NCI-H2081 (cell line): ENCODE measurements at regions not wholly inside any gene's neighbourhood (a gene's known extent, or its start where the extent isn't known, plus 50 kb on each side); places are given as distances from the start of the nearest gene placed in this dataset.
A peak's percentile ranks its signal among the peaks of the same experiment; 100 is the strongest.
"Not testable (repeated sequence)": the region's sequence is repeated elsewhere in the genome, so short reads cannot be mapped to it uniquely, and the experiment has no call there.

Experiments
- DNase-seq, 2 experiments: peaks; one replicate each; lab custom pipeline; 2025; lab: John Stamatoyannopoulos, UW

DNA sequence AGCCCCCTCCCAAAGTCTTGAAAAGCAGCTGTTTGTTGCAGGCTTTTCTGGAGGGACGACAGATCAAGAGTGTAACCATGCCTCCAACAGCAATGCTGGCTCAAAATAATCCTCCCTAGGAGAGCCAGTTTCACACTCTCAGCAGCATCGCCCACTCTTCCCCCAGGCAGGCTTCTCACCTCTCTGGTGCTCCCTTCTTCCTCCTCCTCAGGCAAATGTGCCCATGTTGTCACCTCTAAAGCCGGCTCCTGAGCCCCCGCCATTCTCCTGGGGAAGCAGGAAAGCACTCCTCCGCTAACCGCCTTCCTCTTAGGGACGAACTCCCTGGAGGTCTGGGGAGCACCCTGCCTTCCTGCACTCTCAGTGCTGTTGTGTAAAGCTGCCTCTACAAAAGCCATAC, 98.9 kb upstream of the SGCG start:
- no peak for DNase-seq

DNA sequence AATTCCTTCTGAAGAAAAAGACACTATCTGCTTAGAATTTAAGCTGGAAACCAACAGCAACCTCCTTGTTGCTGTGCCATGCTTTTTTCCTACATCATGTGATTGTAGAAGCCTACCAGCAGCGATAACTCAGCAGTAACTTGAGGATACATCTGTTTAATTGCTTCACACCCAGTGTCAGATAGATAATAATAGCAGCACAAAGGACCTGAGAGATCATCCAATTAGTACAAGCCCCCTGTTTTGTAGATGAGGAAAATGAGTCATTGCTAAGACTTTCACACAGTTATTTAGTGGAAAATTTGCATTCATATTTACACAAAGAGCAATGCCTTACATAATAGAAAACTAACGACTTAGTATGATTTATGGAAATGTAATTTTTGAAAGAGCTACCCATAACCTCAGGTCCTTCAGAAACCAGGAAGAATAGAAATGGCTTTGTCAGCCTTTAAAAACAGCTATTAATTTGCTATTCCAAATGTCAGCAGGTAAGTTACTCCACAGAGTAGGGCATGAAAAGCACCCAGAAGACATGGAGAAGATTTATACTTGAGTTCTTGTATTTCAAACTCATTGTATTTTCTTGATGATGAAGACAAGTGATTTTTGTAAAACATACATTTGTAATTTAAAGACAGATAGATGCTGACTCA, 93.7 kb upstream of the SGCG start:
- no peak for DNase-seq

DNA sequence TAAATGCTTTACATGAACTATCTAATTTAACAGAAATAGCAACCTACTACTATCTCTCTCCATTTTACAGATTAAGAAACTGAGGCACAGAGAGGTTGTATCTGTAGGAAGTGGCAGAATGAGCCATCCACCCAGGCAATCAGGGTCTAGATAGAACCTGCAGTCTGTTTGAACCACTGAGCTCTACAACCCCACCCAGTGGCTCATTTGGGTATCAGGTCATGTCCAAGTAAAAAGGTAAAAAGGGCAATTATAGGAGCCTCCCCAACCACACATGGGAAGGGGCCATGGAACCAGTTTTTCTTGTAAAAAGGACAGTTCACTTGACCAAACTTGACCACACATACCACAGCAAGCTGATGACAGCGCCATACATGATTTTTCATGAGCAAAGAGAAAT, 92.9 kb upstream of the SGCG start:
- peak in 1 of 2 experiments; percentile 1 for DNase-seq

DNA sequence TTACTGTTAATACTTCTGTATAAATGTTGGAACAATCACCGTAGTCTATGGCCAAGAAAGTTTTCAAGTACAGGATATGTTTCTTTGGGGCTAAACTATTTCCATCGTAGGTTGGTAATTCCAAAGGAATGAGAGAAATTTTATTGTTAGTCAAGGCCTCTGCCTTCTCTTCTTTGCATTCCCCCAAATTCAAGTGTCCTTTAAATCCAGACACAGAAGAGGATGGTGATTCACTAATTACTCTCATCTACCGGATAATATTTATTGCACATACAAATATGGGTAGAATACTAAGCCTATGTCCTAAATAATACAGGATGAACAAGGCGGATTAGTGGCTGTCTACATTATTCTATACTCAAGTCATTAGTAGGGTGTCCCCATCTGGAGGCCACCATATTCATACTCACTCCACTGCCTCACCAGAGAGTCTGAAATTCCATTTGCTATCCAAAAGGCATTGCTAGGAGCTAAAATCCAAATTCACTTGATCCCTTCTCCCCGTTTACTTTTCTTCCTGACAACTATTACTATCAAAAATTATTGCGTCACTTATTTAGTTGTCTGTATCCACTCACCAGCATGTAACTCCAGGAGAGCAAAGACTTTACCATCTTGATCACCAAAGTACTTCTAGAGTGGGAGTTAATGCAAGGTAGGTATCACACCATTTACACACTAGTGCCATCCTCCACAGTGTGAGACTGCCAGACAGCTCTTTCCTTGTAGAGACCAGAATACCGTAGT, 82.4 kb upstream of the SGCG start:
- DNase-seq: no peak

DNA sequence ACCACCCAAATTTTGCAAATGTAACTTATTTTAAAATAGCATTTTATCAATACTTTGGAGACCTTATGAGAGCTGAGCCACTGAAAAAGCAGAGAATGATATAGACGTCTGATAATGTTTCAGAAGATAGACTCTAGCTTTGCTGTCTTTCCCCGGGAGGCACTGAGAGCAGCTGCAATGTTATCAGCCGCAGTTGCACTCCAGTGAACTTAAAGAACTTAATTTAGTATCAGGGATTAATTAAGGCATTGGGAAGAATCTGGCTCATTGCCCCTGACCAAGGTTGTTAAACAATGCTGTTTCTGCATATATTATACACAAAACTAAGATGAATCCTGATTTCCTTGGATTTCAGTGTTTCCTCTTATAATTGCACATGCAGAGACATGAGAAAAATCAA, 75.7 kb upstream of the SGCG start:
- no peak for DNase-seq

DNA sequence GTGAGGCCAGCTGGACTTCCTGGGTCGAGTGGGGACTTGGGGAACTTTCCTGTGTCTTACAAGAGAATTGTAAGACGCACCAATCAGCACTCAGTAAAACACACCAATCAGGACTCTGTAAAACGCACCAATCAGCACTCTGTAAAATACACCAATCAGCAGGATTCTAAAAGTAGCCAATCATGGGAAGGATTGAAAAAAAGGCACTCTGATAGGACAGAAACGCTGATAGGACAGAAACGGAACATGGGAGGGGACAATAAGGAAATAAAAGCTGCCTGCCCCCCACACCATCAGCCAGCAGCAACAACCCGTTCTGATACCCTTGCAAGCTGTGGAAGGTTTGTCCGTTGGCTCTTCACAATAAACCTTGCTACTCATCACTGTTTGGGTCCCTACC, 73.1 kb upstream of the SGCG start:
- no peak for DNase-seq

DNA sequence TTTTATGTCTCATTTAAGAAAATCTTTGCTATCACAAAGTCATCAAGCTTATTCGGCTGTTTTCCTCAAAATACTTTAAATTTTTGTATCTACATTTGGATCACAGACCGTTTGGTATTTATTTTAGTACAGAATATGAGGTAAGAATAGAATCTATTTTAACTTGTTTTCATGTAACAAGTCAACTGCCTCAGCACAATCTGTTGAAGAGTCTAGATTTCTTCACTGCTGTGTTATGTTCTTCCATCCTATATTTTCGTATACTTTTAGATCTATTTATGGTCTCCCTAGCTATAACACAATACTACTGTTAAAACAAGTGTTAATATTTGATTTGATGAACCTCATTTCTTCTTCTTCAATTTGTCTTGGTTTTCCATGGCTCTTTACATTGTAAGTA, 61.6 kb upstream of the SGCG start:
- DNase-seq: no peak

DNA sequence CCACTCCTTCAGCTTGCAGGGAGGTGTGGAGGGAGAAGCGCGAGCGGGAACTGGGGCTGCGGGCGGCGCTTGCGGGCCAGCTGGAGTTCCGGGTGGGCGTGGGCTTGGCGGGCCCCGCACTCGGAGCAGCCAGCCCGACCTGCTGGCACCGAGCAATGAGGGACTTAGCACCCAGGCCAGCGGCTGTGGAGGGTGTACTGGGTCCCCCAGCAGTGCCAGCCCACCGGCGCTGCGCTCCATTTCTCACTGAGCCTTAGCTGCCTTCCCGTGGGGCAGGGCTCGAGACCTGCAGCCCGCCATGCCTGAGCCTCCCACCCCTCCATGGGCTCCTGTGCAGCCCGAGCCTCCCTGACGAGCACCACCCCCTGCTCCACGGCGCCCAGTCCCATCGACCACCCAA, 53.2 kb upstream of the SGCG start:
- DNase-seq: not testable (repeated sequence)

DNA sequence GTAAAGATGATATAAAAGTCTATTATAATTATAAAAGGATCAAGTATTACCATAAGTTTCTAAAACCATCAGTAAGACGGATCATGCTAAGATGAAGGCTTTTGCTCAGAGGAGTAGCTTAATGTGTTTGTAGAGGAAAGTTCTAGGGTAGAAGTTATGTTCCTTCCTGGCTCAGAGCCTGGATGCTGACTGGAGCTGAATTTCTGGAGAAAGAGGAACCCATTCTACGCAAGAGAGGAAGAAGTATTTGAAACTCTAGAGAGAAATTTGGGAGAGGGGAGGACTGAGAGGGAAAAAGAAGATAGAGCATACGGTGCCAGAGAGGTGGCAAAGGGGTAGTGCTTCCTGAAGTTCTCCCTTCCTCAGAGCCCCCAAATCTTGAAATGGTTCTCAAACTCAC, 51.4 kb upstream of the SGCG start:
- DNase-seq: no peak
